ENCODE measurements at regions not wholly inside any gene's neighbourhood (a gene's known extent, or its start where the extent isn't known, plus 50 kb on each side); places are given as distances from the start of the nearest gene placed in this dataset.

DNA sequence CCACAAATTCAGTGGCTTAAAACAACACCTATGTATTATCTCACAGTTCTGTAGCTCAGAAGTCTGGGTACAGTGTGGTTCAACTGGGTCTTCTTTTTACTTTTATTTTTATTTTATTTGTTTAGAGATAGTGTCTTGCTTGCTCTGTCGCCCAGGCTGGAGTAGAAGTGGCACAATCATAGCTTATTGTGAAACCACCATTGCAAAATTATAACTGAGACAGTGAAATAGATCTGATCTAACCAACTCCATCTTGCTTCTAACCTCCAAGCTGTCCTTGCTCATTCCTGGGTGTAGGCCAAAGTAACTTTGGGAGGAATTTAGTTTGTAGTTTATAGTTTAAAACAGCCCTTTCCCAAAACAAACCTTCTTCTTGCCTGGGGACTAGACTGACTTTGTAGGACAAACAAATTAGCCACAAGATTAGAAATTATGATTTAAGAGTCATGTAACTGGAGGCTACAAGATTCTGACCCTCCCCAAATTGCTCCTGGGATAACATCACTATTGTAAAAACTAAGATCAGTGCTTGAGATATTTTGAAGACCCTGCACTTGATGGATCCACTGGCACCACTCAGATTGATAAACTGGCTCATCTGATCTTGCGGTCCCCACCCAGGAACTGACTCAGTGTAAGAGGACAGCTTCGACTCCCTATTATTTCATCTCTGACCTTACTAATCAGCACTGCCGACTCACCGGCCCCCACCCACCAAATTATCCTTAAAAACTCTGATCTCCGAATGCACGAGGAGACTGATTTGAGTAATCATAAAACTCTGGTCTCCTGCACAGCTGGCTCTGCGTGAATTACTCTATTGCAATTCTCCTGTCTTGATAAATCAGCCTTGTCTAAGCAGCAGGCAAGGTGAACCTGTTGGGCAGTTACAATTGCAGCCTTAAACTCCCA, 193.4 kb upstream of the CDYL start:
- Histone ChIP-seq H3K27me3 (ENCODE audit: low read depth) (no peaks in the 10 kb centered on the region), H3K9me3 (peaks cover 8% of the 10 kb centered on the region), H3K27ac (peak overlapping the region; percentile 48), H3K36me3 (no peaks in the 10 kb centered on the region), H3K4me1 (peaks cover 22% of the 10 kb centered on the region), H3K4me3 (no peak overlapping the region)
- no peak for TF ChIP-seq CTCF (IDR thresholded peaks at IDR 0.05)
- peak in 1 of 2 donors; percentile 6 for ATAC-seq
- no peak for DNase-seq
- intact Hi-C loops (cut with DNase I), result no loop called here

GRCh38 chr6:4581468-4582385, 194.5 kb upstream of the CDYL start:
- Histone ChIP-seq H3K4me3 (no peak overlapping the region), H3K36me3 (no peaks in the 10 kb centered on the region), H3K27ac (peak overlapping the region; percentile 48), H3K9me3 (peaks cover 8% of the 10 kb centered on the region), H3K4me1 (peaks cover 22% of the 10 kb centered on the region), H3K27me3 (ENCODE audit: low read depth) (no peaks in the 10 kb centered on the region)
- no peak for DNase-seq
- ATAC-seq, result peak; percentile 21 to 72
- intact Hi-C loops (cut with DNase I), result no loop called here
- TF ChIP-seq CTCF (IDR thresholded peaks at IDR 0.05), result no peak

- no peak overlapping the region for H3K27ac ChIP-seq
- DNase-seq (no peak), ATAC-seq (no peak)
- intact Hi-C loops (cut with DNase I), result no loop called here
- no peak overlapping the region for H3K4me3 ChIP-seq
- TF ChIP-seq CTCF (IDR thresholded peaks at IDR 0.05), result no peak
- no peaks in the 10 kb centered on the region for H3K36me3 ChIP-seq
- peaks cover 8% of the 10 kb centered on the region for H3K9me3 ChIP-seq
- H3K27me3 ChIP-seq (ENCODE audit: low read depth), result no peaks in the 10 kb centered on the region
- H3K4me1 ChIP-seq, result peaks cover 22% of the 10 kb centered on the region
Observed at GRCh38 chr6:4580361-4580760, 195.8 kb upstream of the CDYL start.

DNA sequence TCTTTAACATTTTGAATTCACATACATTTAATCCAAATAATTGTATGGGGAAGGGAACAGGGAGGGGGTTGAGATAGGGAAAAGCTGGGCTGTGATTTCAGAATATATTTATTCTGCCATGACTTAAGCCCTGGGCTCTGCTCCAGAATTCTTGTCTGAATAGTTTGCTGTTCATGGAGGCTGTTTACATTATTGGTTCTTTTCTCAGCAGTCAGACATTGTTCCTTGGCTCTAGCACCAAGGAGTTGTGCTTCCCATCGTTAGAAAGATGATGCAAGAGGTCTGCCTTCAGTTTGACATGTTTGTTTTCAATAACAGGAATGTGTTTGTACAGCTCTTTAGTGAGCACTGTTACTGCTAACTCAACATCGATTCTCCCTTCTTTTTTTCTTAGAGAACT, 198.8 kb upstream of the CDYL start:
- Histone ChIP-seq H3K27ac (no peak overlapping the region), H3K36me3 (no peaks in the 10 kb centered on the region), H3K9me3 (peaks cover 8% of the 10 kb centered on the region), H3K4me1 (peaks cover 12% of the 10 kb centered on the region), H3K27me3 (ENCODE audit: low read depth) (no peaks in the 10 kb centered on the region), H3K4me3 (no peak overlapping the region)
- no peak for TF ChIP-seq CTCF (IDR thresholded peaks at IDR 0.05)
- ATAC-seq (peak; percentile 67 to 83), DNase-seq (no peak)
- intact Hi-C loops (cut with DNase I), result no loop called here

DNA sequence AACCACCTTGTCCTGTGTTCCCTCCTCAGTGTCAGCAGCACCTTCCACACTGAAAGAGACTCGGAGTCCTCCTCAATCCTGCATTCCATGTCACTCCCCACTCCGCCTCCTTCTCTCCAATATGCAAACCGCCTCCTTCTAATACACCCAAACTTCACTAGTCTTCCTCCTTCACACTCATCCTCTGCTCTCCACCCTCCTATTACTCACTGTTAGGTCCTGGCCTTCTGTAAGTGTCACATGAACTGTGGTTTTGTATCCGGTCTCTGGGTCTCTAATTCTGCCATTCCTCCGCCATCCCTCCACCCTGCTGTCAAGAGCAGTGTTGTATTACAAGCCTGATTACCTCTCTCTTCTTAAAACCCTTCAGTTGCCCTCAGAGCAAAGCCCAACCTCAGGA, 200.5 kb upstream of the CDYL start:
- TF ChIP-seq CTCF (IDR thresholded peaks at IDR 0.05), result no peak

More for the DNA sequence above, 200.5 kb upstream of the CDYL start:
- DNase-seq, result no peak
- intact Hi-C loops (cut with DNase I), result no loop called here
- Histone ChIP-seq H3K27me3 (ENCODE audit: low read depth) (no peaks in the 10 kb centered on the region), H3K9me3 (peaks cover 16% of the 10 kb centered on the region), H3K36me3 (no peaks in the 10 kb centered on the region), H3K4me3 (no peak overlapping the region), H3K4me1 (peaks cover 5% of the 10 kb centered on the region), H3K27ac (no peak overlapping the region)
- no peak for ATAC-seq
